HG03066 (cell line): ENCODE measurements at regions not wholly inside any gene's neighbourhood (a gene's known extent, or its start where the extent isn't known, plus 50 kb on each side); places are given as distances from the start of the nearest gene placed in this dataset.

Experiments
- ATAC-seq: cut with Tn5 transposase; IDR thresholded peaks from one replicate; pipeline ENCODE4 v1.9.1; 2021; ENCODE audit warnings: low read depth; ENCODE audit not compliant: unreplicated experiment

GRCh38 chr2:226155093-226155875, 644.3 kb downstream of the IRS1 start:
- ATAC-seq, result no peak

GRCh38 chr2:226154610-226155009, 645.0 kb downstream of the IRS1 start:
- no peak for ATAC-seq

DNA sequence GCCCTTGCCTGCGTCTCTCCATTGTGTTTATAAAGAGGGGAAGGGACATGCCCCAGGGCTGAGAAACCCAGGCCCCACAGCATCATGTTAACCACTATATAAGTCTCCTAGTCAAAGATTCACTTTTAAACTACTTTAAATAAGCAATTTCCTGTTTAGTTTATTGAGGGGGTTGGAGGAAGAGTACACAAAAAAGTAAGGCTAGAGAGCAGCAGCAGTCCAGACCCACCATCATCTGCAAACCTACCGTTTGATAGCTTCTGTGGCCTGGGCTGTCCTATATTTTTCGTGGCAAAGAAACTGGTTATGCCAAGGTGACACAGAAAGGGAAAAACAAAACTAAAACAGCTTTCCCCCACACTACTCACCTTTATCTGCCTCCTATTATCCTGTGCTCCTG, 646.1 kb downstream of the IRS1 start:
- no peak for ATAC-seq

GRCh38 chr2:226151157-226151556, 648.5 kb downstream of the IRS1 start:
- no peak for ATAC-seq

DNA sequence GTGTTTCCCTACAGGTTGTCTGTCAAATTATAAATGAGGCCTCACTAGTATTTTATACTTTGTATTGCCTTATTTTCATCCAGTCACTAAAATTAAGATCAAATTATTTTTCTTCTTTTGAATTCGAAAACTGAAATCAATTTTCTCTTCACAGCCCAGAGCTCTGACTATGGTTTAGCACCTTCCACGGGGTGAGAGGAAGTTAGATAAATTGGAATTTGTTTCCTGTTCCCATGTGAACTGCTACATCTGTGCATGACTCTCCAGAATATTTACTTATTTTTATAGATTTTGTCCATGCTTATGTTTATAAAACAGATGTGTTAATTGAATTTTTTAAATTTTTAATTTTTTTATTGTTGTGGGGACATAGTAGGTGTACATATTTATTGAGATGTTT, 656.5 kb downstream of the IRS1 start:
- no peak for ATAC-seq

DNA sequence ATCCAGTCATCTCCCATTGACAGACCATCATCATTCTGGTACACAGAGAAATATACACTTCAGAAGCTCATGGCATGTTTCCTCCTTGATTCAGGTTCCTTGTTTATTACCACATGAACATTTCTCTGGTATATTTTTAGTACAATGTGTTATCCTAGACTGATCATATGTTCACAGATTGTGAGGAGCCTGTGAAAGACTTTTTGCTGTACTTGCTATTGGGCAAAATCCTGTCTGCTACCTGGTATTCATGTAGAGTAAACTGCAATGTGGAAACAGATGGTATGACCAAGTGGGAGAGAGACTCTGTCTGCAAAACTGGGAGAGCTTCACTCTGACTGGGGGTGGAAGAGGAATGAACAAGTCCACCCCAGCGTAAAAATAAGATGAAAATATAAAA, 657.2 kb downstream of the IRS1 start:
- no peak for ATAC-seq

DNA sequence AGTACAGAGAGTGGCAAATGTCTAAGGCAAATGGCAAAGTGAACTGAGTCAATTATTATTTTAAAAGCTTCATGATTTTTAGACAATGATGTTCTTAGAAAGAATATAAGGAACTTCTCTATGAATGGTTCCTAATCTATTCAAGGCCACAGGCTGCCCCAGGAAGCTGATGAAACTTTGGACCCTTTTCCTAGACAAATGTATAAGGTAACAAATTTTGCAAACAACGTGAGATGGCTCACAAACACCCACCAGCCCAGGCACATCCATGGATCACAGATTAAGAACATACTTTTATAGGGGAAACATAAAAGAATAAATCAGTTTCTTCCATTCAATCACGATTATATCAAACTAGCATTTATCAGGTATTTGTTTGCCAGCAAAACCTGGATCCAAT, 659.0 kb downstream of the IRS1 start:
- no peak for ATAC-seq

DNA sequence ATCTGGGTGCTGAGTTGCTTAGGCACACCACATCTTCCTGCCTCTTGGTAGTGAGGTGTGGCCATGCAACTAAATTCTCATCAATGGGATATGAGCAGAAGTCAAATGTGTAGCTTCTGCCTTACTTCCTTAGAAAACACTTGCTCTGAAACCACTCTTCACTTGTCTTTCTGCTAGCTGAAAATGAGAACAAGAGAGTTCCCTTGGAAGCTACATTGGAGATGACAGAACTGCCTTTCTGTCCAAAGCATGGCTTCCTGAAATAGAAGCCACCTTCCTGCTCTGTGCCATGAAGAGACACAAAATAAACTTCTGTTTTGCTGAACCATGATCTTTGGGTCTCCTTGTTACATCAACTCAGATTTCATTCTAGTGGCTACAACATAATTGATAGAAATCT, 659.9 kb downstream of the IRS1 start:
- no peak for ATAC-seq

- ATAC-seq, result no peak
These were observed 662.3 kb downstream of the IRS1 start for GRCh38 chr2:226137201-226137811.

- no peak for ATAC-seq
These were observed 662.9 kb downstream of the IRS1 start for GRCh38 chr2:226136739-226137138.

- ATAC-seq, result no peak
These were observed 663.6 kb downstream of the IRS1 start for GRCh38 chr2:226135861-226136548.

- no peak for ATAC-seq
These were observed 667.1 kb downstream of the IRS1 start for GRCh38 chr2:226132323-226133215.

DNA sequence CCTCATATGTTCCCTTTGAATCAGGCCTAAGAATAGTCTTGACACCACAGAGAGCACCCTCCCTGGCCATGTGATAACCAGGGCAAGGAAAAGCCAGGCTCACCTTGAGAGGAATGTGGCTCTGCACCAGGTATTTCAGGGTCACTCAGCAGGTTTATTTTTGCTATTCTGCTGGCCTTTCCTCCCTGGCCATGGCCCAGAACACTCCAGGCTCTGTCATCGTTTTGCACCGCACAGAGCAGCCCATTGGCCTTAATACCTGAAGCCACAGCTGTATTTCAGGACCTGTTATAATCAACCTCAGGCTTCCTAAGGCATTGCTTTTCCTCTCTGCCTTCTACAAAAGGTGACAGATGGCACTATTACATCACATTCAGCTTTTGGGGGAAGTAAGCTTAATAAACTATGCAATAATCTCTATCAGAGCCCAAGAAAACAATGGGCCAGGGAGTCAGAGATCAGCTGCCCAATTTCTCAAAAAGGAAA, 668.3 kb downstream of the IRS1 start:
- no peak for ATAC-seq

- ATAC-seq, result no peak
These were observed 669.4 kb downstream of the IRS1 start for GRCh38 chr2:226130192-226130591.

DNA sequence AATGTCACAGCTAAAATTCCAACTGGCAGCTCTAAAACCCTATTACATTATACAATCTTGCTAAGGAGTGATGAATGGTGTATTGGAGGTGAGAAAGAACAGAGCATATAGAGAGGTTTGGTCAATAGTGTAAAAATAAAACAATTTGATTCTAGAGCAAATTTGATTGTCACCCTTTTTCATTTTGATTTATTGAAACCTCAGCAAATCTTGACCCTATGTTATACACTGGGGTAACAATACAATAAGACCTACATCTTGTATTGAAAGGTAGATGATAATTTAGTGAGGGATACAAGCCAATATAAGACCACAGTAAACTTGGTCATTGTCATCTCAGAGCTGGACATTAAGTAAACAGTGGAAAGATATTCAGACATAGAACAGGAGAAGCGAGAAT, 671.9 kb downstream of the IRS1 start:
- ATAC-seq, result no peak

DNA sequence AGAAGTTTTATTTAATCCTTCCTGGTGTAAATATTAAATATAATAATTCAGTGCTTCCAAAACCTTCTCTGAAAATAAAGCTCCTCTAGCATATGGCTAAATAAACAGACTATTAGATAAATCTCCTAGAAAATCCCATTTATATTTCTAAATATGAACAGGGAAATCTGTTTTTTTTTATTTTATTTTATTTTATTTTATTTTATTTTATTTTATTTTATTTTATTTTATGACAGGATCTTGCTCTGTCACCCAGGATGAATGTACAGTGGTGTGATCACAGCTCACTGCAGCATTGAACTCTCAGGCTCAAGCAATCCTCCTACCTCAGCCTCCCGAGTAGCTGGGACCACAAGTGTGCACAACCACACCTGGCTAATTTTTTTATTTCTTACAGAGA, 673.5 kb downstream of the IRS1 start:
- no peak for ATAC-seq

DNA sequence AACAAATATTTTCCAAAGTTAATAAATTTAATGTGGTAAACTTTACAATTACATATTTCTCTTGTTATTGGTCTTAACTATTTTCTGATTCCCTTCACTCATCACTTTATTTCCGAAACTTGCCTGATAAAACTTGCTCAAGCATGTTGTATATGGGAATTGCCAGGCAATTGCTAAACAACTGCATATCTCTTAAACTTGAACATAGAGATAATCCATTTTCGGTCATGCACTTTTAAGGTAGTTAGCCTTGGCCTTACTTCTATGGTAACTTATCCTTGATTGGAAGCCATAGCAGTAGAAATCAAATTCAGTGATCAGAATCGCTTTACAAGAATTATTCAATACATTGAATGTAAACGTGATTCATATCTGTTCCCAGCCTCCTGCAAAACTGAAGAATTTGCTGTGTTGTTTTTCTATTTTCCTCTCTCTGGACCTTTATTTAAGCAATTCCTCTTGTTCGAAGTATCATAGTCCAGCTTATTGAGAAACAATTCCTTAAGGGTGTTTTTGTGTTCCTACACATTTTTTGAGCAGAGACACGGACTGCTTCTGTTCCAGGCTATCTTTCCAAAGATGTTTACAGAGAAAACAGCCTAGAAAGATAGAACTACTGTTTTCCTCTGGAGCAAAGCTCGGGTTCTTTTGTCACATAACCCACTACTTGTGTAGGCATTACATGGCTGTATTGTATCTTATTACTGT, 674.3 kb downstream of the IRS1 start:
- no peak for ATAC-seq

DNA sequence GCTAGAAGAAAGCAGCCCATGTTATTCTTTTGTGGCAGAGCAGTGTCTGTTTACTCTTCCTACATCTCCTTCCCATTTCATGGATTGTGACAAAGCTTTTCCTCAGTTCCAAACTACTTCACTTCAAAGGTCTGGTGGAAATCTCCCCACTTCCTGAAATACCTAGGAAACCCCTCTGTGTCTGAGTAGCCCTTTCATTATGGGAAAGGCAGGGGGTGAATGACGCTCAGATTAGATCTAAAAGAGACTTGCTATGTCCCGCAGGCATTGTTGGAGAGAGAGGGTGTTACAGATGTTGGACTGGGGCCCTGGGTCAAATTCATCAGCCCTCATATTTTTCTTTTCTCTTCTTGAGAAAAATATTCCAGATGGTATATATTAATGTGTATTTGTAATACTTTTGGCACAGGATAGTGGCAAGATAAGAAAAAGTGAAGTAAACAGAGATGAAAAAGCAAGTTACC, 675.0 kb downstream of the IRS1 start:
- no peak for ATAC-seq

- ATAC-seq, result no peak
These were observed 676.3 kb downstream of the IRS1 start for GRCh38 chr2:226123300-226123699.

DNA sequence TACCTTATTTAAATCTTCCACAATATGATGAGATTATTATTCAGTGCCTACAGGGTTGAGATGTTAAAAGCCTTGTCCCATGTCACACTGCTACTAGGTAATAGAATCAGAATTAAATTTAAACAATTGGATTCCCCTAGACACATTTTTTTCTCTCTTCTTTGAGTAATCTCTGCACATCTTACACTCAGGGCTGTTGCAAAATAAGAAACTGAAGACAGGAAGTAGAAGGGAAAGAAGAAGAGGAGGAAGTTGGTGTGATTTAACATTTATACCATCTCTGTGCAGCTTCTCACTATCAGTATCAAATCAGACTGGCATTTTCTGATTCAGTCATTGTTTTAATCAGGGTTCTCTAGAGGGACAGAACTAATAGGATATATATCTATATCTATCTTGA, 677.6 kb downstream of the IRS1 start:
- ATAC-seq, result no peak
